ENCODE measurements at regions not wholly inside any gene's neighbourhood (a gene's known extent, or its start where the extent isn't known, plus 50 kb on each side); places are given as distances from the start of the nearest gene placed in this dataset.

GRCh38 chr11:29025001-29025400 is 916.8 kb downstream of the METTL15 start:
- POLR2A ChIA-PET, result no interaction called here
- CTCF ChIA-PET, result no interaction called here
- TF ChIP-seq FOXA1 (IDR thresholded peaks at IDR 0.05) (no peak), LEF1 (IDR thresholded peaks at IDR 0.05; ENCODE audit: borderline replicate concordance) (no peak)
- DNase-seq (ENCODE audit: extremely low spot score), result no peak

- ChIA-PET POLR2A (no interaction called here), CTCF (no interaction called here)
- DNase-seq (ENCODE audit: extremely low spot score), result no peak
- TF ChIP-seq SP1 (IDR thresholded peaks at IDR 0.05), result no peak
- TF ChIP-seq ARNT (IDR thresholded peaks at IDR 0.05), result no peak
Observed at GRCh38 chr11:29024386-29024785, 916.2 kb downstream of the METTL15 start.

DNA sequence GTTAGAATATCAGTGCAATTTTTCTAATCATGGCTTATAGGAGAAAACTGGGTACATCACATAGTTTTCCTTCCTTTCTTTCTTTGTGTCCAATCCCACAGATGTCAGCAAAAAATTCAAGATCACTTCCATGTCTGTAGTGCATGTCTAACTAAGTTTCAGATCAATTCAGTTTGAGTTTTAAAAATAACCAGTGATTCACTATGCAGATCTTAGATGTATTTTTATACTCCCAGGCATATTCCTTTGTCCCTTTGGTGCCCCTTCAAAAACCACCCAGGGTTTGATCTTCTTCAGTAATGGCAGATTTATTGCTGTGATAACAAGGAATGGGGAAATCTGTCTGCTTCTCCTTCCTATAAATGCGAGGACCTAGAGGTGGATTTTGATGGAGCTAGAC is 915.6 kb downstream of the METTL15 start:
- ChIA-PET POLR2A (no interaction called here), CTCF (no interaction called here)
- TF ChIP-seq TARDBP (IDR thresholded peaks at IDR 0.05) (no peak), CTBP1 (IDR thresholded peaks at IDR 0.05; ENCODE audit: borderline replicate concordance) (no peak), SUZ12 (IDR thresholded peaks at IDR 0.05) (no peak), ZNF384 (IDR thresholded peaks at IDR 0.05) (no peak), ARNT (IDR thresholded peaks at IDR 0.05) (no peak), SP1 (IDR thresholded peaks at IDR 0.05) (no peak), FOXM1 (IDR thresholded peaks at IDR 0.05; ENCODE audit: borderline replicate concordance) (no peak), HDGF (IDR thresholded peaks at IDR 0.05; ENCODE audit: borderline replicate concordance) (no peak), ELF4 (IDR thresholded peaks at IDR 0.05) (no peak), FOXA1 (IDR thresholded peaks at IDR 0.05) (no peak), FOXK2 (IDR thresholded peaks at IDR 0.05) (no peak), NFRKB (IDR thresholded peaks at IDR 0.05) (no peak), L3MBTL2 (conservative IDR thresholded peaks at IDR 0.05) (no peak), LEF1 (IDR thresholded peaks at IDR 0.05; ENCODE audit: borderline replicate concordance) (no peak), BHLHE40 (IDR thresholded peaks at IDR 0.05; ENCODE audit: borderline replicate concordance) (no peak)
- TF ChIP-seq, protein P1, sequence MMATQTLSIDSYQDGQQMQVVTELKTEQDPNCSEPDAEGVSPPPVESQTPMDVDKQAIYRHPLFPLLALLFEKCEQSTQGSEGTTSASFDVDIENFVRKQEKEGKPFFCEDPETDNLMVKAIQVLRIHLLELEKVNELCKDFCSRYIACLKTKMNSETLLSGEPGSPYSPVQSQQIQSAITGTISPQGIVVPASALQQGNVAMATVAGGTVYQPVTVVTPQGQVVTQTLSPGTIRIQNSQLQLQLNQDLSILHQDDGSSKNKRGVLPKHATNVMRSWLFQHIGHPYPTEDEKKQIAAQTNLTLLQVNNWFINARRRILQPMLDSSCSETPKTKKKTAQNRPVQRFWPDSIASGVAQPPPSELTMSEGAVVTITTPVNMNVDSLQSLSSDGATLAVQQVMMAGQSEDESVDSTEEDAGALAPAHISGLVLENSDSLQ (IDR thresholded peaks at IDR 0.05), result no peak
- no peak for DNase-seq (ENCODE audit: extremely low spot score)

DNA sequence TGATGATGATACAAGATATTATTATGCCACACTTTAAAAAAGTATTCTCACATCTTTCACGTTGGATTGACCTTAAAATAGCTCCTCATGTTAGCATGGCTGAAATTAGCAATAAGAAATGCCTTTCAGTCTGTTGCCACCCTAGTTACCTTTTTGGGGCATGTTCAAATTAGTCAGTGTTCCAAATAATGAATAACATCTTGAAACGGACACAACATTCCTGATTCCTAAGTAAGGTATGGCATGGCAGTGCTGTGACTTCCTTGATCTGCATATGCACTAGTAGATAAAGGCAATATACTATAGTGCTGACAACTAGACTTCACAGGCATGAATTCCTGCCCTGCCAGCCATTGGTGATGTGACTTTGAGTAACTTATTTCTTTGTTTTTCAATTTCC is 914.5 kb downstream of the METTL15 start:
- no peak for DNase-seq (ENCODE audit: extremely low spot score)
- ChIA-PET CTCF (no interaction called here), POLR2A (no interaction called here)
- TF ChIP-seq LEF1 (IDR thresholded peaks at IDR 0.05; ENCODE audit: borderline replicate concordance), result no peak
- TF ChIP-seq L3MBTL2 (conservative IDR thresholded peaks at IDR 0.05), result no peak
- TF ChIP-seq BHLHE40 (IDR thresholded peaks at IDR 0.05; ENCODE audit: borderline replicate concordance), result no peak
- no peak for TF ChIP-seq CTBP1 (IDR thresholded peaks at IDR 0.05; ENCODE audit: borderline replicate concordance)
- TF ChIP-seq FOXM1 (IDR thresholded peaks at IDR 0.05; ENCODE audit: borderline replicate concordance), result no peak

GRCh38 chr11:29019960-29020683 is 911.9 kb downstream of the METTL15 start:
- CTCF ChIA-PET, result interaction anchor here (0.8 to 1.6 kb wide), 3 partner anchors 9 to 1321 kb away, joined by 3 to 6 read pairs (median 4); no protein-coding TSS in a partner anchor
- POLR2A ChIA-PET, result no interaction called here
- DNase-seq (ENCODE audit: extremely low spot score), result no peak
- TF ChIP-seq FOXM1 (IDR thresholded peaks at IDR 0.05; ENCODE audit: borderline replicate concordance) (no peak), HDGF (IDR thresholded peaks at IDR 0.05; ENCODE audit: borderline replicate concordance) (no peak), L3MBTL2 (conservative IDR thresholded peaks at IDR 0.05) (no peak), ELF4 (IDR thresholded peaks at IDR 0.05) (no peak), LEF1 (IDR thresholded peaks at IDR 0.05; ENCODE audit: borderline replicate concordance) (no peak), SUZ12 (IDR thresholded peaks at IDR 0.05) (no peak), ZNF384 (IDR thresholded peaks at IDR 0.05) (no peak), BHLHE40 (IDR thresholded peaks at IDR 0.05; ENCODE audit: borderline replicate concordance) (no peak), SP1 (IDR thresholded peaks at IDR 0.05) (no peak), CTBP1 (IDR thresholded peaks at IDR 0.05; ENCODE audit: borderline replicate concordance) (no peak), FOXA1 (IDR thresholded peaks at IDR 0.05) (no peak), FOXK2 (IDR thresholded peaks at IDR 0.05) (no peak)
- TF ChIP-seq, protein P1 (IDR thresholded peaks at IDR 0.05), result no peak

DNA sequence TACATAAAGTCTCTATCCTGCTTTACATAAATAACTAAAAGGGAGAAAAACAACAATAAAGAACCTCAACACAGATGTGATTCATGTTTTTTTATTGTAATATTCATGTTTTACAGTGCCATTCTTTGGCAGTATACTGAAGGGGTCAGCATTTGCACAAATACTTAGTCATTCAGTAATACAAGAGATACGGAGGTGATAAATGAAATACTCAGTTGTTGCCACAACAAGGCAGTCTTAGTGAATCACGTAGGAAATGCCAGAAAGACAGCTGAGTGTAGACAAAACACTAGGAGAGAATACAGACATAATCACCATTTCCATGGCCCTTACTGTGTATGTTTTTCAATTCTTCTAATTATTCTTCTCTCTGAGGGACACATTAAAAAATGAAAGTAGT is 910.4 kb downstream of the METTL15 start:
- DNase-seq (ENCODE audit: extremely low spot score), result no peak
- ChIA-PET CTCF (no interaction called here), POLR2A (no interaction called here)
- TF ChIP-seq FOXA1 (IDR thresholded peaks at IDR 0.05) (no peak), LEF1 (IDR thresholded peaks at IDR 0.05; ENCODE audit: borderline replicate concordance) (no peak), ELF4 (IDR thresholded peaks at IDR 0.05) (no peak), FOXK2 (IDR thresholded peaks at IDR 0.05) (no peak), HDGF (IDR thresholded peaks at IDR 0.05; ENCODE audit: borderline replicate concordance) (no peak), BHLHE40 (IDR thresholded peaks at IDR 0.05; ENCODE audit: borderline replicate concordance) (no peak)
- TF ChIP-seq, protein P1 (IDR thresholded peaks at IDR 0.05), result no peak

- TF ChIP-seq FOXK2 (IDR thresholded peaks at IDR 0.05) (no peak), SP1 (IDR thresholded peaks at IDR 0.05) (no peak), HDGF (IDR thresholded peaks at IDR 0.05; ENCODE audit: borderline replicate concordance) (no peak), SUZ12 (IDR thresholded peaks at IDR 0.05) (no peak), LEF1 (IDR thresholded peaks at IDR 0.05; ENCODE audit: borderline replicate concordance) (no peak), BHLHE40 (IDR thresholded peaks at IDR 0.05; ENCODE audit: borderline replicate concordance) (no peak), ELF4 (IDR thresholded peaks at IDR 0.05) (no peak), L3MBTL2 (conservative IDR thresholded peaks at IDR 0.05) (no peak), ZNF384 (IDR thresholded peaks at IDR 0.05) (no peak), NFRKB (IDR thresholded peaks at IDR 0.05) (no peak), FOXA1 (IDR thresholded peaks at IDR 0.05) (no peak), TARDBP (IDR thresholded peaks at IDR 0.05) (no peak), FOXM1 (IDR thresholded peaks at IDR 0.05; ENCODE audit: borderline replicate concordance) (no peak), ARNT (IDR thresholded peaks at IDR 0.05) (no peak), CTBP1 (IDR thresholded peaks at IDR 0.05; ENCODE audit: borderline replicate concordance) (no peak)
- TF ChIP-seq, protein P1 (IDR thresholded peaks at IDR 0.05), result no peak
- ChIA-PET CTCF (no interaction called here), POLR2A (no interaction called here)
- no peak for DNase-seq (ENCODE audit: extremely low spot score)
Observed at GRCh38 chr11:29017941-29018340, 909.8 kb downstream of the METTL15 start.
